ENCODE measurements at regions not wholly inside any gene's neighbourhood (a gene's known extent, or its start where the extent isn't known, plus 50 kb on each side); places are given as distances from the start of the nearest gene placed in this dataset.
"Not testable (repeated sequence)": the region's sequence is repeated elsewhere in the genome, so short reads cannot be mapped to it uniquely, and the experiment has no call there.

DNA sequence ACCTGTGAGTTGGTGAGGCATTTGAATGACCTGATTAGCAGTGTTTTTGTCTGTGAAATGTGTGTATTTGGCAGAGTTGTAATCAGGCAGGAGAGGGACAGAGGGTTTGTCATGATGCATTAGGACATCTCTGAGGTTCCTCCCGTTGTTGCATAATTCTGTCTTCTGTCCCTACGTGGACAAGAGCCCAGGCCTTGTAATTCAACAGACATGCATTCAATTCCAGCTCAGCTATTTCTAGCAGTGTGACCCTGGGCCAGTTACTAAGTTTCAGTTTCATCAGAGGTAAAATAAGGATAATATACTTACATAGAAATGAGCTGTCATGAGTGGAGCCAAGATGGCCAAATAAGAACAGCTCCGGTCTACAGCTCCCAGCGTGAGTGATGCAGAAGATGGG lies 208.6 kb downstream of the SLC38A4 start:
- no peak for DNase-seq

DNA sequence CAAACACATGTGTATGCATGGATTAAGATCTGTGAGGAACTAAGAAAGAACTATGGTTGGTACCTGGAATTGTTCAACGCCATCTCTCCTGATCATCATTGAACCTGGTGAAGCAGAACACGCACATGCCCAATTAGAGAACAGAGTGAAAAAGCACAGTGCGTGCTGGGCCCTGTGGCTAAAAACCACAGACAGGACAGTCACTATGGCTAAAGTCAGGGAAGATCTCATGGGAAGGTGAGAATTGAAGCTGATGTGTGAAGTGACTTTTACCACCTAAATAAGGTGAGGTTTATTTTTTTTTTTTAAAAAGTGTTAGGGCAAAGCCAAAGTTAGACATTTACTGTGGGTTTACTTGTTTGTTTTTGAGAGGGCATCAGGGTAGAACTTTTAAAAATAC lies 215.0 kb downstream of the SLC38A4 start:
- no peak for DNase-seq

DNA sequence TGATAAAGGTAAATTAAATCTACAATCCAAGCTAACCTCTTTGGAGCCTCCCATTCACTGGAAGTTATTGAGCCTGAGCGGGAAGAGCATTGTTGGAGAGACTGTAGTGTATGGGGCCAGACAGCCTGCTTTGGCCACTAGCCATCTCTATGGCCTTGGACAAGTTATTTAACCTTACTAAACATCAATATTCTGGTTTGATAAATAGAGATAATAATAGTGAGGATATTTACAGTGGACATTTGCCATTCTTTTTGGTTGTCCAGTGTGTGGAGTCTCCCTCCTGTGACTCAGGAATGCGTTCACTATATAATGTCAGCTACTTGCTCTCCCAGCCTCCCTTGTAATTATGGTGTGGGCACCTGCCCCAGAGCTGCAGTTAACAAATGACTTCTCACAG lies 216.1 kb downstream of the SLC38A4 start:
- DNase-seq, result no peak

DNA sequence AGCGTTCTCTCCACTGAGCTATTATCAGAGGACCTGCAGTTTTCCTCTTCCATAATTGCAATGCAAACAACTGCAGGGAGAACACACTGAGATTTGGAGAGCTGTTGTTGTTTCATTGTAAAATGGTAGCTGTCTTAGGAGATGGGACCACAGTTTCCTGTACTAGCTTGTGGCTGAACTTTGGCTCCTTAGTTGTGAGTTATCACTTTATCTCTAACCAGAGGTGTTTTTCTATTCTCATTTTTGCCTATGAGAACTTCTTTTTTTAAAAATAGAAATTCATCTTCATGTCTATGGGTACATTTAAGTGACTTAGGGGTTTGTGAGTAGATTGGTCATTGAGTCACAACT lies 216.5 kb downstream of the SLC38A4 start:
- DNase-seq, result no peak

DNA sequence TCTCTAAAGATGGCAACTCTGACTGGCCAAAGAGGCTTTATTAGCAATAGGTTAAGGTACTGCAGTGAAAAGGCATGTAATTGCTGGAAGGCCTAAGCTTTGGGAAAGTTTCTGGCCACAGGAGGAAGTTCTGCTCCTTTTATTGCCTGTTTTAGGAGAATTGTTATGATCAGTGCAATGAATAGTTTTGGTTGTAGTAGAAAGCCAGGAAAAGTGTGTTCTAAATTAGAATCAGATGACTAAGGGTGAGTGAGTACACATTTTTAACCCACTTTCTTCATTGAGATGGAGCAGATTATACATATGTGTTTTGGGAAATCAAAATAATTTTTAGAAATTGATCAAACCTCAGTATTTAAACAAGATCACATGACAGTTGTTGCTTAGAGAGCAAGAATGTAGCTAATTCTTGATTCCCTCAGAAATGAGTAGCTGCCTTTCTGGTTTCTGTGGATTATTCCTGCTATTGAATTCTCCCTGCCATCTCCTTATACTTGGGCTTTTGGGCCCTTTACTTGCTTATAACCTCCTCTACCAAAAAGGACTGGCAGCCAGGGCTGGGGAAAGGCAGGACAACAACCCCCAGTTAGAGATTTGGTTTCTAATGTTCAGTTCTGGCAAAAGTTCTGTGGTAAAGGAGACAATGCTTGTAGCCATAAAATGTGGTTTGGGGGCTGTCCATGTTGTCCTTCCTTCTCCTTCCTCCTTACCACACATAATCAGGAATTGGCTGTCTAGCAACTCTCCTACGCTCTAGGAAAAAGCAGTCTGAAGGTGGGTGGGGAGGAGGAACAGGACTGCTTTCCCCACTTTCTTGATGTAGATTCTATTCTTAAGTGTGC lies 217.1 kb downstream of the SLC38A4 start:
- no peak for DNase-seq

DNA sequence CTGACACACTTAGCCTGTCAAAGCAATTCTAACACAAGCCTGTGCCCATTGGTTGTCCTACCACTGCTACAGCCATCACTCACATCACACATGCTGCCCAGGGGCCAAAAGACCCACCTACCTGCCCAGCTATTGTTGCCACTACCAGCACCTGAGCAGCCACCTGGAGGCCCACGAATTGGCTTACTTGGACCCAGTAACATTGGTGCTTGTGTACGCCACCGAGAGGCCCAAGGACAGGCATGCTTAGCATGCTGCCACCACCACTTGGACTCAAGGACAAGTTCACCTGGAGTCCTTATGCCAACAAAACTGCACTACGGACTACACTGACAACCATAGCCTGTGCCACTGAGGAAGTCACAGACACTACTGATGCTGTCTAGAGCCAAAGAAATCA lies 221.1 kb downstream of the SLC38A4 start:
- no peak for DNase-seq

DNA sequence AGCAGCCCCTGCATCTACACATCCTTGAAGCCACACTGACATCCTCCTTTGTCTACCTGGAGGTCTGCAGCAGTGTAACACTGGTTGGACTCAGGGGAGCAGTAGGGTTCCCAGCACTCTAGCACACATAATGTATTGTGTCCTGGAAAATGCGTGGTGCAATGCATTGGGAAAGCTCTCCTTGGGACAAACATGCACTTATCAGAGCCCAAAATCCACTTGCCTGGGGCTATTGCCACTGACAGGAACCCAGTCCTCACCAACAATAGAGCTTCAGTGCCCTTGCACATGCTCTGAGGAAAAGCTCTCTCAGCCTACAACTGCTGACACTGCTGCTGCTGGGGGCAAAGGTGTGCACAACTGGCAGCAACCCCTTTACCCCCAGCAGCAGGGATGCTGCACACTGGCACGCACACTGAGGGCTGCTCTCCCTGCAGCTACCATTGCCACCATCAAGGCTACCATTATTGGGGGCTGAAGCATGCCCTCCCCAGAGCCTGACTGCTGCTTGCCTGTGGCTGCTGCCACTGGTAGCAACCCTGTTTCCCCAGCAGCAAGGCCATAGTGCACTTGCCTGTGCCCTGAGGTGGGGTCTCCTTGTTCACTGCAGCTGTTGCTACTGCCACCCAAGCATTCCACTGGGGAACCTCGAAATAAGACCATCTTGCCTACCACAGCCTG lies 221.9 kb downstream of the SLC38A4 start:
- no peak for DNase-seq

DNA sequence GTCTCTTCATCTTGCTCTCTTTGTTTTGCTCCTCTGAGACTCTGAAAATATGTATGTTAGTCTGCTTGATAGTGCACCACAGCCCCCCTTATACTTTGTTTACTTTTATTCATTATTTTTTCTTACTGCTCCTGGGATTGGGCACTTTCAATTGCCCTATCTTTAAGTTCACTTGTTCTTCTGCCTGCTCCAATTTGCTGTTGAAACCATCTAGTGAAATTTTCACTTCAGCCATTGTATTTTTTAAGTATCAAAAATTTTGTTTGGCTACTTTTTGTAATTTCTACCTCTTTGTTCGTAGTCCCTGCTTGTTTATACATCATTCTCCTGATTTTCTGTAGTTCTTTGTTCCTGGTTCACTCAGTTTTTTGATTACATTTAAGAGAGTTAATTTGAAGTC lies 223.3 kb downstream of the SLC38A4 start:
- DNase-seq, result no peak

DNA sequence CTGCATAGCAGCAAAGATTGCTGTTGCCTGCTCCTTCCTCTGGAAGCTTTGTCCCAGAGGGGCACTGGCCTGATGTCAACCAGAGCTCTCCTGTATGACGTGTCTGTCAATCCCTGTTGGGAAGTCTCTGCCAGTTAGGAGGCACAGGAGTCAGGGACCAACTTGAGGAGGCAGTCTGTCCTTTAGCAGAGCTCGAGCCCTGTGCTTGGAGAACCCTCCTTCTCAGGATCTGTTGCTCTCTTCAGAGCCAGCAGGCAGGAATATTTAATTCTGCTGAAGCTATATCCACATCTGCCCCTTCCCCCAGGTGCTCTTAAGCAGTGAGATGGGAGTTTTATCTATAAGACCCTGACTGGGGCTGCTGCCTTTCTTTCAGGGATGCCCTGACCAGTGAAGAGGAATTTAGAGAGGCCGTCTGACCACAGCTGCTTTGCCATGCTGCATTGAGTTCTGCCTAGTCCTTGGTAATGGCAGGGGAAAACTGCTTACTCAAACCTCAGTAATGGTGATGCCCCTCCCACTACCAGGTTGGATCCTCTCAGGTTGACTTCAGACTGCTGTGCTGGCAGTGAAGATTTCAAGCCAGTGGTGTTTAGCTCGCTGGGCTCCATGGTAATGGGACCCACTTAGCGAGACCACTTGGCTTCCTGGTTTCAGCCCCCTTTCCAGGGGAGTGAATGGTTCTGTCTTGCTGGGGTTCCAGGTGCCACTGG lies 218.6 kb upstream of the SLC38A2 start:
- no peak for DNase-seq

DNA sequence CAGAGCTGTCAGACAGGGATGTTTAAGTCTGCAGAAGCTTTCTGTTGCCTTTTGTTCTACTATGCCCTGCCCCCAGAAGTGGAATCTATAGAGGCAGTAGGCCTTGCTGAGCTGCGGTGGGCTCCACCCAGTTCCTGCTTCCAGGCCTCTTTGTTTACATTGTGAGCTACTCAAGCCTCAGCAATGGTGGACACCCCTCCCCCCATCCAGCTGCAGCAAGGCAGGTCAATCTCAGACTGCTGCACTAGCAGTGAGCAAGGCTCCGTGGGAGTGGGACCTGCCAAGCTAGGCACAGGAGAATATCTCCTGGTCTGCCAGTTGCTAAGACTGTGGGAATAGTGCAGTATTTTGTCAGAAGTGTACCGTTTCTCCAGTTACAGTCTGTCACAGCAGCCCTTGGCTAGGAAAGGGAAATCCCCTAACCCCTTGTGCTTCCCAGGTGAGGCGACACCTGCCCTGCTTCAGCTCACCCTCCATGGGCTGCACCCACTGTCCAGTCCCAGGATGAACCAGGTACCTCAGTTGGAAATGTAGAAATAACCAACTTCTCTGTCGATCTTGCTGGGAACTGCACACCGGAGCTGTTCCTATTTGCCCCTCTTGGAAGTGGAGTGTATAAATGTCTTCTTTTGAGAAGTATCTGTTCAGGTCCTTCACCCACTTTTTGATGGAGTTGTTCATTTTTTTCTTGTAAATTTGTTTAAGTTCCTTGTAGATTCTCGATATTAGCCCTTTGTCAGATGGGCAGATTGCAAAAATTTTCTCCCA lies 213.5 kb upstream of the SLC38A2 start:
- DNase-seq, result peak; percentile 53

DNA sequence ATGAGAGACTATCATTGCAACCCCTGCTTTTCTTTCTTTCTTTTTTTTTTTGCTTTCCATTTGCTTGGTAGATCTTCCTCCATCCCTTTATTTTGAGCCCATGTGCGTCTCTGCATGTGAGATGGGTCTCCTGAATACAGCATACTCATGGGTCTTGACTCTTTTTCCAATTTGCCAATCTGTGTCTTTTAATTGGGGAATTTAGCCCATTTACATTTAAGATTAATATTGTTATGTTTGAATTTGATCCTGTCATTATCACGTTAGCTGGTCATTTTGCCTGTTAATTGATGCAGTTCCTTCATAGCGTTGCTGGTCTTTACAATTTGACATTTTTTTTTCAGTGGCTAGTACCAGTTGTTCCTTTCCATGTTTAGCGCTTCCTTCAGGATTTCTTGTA lies 211.5 kb upstream of the SLC38A2 start:
- DNase-seq, result not testable (repeated sequence)

DNA sequence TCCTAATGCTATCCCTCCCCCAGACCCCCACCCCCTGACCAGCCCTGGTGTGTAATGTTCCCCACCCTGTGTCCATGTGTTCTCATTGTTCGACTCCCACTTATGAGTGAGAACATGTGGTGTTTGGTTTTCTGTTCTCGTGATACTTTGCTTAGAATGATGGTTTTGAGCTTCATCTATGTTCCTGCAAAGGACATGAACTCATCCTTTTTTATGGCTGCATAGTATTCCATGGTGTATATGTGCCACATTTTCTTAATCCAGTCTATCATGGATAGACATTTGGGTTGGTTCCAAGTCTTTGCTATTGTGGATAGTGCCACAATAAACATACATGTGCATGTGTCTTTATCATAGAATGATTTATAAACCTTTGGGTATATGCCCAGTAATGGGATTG lies 209.4 kb upstream of the SLC38A2 start:
- DNase-seq, result not testable (repeated sequence)

DNA sequence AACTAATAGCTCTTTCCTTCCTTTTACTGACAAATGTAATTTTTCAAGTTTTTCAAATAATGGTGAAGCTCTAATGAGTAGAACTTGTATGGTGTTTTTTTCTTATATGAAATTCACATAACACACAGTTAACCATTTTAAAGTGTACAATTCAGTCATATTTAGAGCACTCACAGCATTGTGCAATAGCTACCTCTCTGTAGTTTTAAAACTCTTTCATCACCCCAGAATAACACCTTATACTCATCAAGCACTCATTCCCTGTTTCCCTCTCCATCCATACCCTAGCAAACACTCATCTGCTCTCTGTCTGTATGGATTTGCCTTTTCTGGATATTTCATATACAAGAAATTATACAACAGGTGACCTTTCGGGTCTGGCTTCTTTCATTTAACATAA lies 207.9 kb upstream of the SLC38A2 start:
- no peak for DNase-seq

DNA sequence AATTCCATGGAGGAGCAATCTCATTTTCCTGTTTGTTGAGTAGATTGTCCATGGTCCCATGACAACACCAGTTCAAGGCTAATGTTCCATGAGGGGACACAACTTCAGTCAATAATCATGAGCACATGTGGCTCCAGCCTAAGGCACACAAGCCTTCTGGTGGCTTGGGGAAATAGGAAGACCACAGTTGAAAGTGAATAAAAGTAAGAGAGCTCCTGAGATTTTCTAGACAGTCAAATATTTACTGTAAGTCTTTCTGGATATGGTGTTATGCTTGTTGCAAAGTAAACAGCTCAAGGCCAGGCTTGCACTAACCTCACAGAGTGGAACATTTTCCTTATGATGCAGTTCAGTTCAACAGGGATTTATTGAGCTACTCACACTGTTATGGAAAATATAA lies 206.9 kb upstream of the SLC38A2 start:
- no peak for DNase-seq

DNA sequence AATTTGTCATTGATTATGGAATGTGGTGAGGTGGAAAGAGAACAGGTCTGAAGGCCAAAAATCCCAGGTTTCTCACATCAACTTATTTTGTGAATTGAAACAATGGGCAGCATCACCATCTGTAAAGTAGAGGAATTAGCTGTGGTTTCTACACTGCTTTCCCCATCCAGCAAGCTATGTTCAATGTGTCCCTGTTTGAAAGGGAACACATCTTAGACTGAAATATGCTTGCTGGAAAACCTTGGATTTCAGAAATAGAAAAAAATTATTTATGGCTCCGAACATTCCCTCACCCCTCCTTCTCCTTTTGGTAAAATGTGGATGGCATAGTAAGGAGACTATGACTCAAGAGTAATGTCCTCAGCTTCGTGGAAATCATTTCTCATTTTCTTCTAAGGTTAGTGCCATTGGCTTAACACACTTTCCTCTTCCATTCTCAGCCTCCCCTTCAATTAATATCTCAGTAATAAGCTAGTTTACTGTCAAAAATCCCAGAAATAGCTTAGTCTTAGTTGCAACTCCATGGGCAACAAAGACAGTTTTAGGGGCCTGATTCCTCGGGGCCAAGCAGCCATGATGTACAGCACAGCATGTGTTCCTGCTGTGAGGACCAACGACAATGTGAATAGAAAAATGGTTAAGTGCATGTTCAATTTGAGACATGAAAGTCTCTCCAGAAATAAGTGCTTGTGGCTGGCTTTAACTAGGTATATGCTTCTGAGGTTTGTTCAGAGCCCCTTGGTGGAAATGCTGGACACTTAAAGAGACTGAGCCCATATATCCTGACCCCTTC lies 205.8 kb upstream of the SLC38A2 start:
- DNase-seq, result no peak

DNA sequence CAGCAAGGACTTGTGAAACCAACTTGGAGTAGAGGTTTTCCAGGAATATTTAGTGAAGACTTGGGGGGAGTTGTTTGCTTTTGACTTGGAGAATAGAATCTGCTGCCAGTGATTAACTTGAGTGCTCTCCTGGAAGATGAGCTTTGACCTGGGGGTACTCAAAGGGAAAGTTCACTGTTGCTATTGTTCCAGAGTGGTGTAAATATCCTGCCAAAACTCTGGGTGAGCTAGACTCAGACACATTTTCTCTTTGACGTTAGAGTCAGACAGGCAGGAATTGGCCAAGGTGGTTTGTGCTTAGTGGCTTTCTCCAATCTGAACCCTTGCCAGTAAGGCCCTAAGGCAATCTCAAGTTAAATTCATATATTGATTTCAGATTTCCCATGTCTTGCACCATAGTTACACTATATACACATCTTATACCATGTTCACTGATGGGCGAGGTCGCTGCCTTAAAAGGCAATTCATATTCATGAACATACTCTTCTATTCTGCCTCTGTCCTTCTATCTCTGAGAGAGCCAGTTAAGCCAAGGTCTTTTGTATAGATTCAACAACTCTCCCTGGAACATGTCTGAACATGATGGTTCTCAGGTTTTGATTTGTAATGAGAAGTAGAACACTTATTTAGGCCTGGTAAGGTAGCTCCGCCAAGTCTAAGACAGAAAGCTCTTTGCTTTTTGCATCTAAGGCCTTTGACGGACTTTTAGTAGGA lies 204.6 kb upstream of the SLC38A2 start:
- DNase-seq, result no peak

DNA sequence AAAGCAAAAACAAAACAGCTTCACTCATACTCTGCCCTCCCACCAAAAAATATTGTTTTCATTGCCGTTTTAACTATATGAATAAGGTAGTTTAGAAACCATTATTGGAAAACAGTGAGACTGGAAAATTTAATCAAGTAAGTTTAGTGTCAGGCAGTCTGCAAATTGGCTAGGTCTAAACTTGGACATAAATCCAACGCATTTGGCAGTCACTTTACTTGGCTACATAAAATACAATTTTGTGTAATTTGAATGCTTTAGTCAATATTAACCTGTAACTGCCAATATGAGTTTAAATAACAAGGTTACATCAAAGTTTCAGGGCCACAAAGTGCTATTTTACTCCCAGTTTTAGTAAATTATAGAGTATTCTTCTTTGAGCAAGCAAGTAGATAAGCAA lies 202.3 kb upstream of the SLC38A2 start:
- no peak for DNase-seq

DNA sequence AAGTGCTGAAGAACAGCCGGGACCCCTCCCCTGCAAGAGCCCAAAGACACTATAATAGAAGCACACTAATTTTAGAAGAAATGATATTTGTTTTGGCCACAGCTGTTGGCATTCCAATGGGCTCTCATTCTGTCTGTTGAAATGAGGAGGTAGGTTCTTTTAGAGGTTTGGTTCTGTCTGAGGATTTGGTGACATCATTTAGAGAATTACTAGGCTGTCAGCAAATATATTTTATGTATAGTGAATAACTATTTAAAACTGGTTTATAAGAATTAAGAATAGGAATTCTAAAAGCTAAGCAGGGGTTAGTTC lies 200.7 kb upstream of the SLC38A2 start:
- DNase-seq, result no peak

DNA sequence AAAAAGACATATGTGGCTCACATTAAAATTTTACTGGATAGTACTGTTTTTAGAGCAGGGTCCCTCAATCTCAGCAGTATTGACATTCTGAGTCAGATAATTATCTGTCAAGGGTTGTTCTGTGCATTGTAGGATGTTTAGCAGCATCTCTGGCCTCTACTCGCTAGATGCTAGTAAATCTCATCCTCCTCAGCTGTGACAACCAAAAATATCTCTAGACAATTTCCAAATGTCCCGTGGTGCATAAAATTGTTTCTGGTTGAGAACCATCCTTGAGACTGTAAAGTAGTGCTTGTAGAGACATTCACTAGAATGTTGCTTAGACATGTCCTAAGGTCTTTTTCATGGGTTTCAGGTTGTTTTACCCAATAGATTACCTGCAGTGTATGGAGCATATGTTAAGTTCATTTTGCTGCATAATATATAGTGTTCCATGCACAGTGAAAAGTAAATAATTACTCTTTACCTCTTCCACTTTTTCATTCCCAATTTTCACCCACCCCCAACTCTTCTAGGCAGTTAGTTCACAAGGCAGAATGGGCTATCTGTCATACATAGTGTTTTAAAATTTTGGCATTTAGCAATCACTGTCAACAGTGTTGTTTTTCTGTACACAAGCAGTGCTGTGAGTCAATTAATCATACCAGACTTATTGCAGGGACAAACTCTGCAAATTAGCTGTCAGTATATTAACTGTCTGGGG lies 200.2 kb upstream of the SLC38A2 start:
- no peak for DNase-seq

DNA sequence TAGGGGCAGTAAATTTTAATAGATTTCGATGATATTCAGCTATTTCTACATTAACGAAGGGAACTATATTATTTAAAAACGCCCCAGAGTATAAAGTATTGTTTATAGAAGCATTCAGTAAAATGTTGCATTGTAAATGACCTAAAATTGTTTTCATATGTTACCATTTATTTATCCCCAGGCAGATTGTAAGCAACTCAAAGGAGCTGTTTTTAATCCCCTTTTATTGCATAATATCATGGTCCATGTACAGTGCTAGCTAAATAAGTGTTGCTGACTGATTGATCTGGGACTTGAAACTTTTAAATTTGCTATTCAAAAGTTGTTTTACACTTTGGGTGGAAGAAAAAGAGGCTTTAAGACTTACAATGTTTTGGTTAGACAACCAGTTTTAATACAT lies 199.0 kb upstream of the SLC38A2 start:
- DNase-seq, result no peak

DNA sequence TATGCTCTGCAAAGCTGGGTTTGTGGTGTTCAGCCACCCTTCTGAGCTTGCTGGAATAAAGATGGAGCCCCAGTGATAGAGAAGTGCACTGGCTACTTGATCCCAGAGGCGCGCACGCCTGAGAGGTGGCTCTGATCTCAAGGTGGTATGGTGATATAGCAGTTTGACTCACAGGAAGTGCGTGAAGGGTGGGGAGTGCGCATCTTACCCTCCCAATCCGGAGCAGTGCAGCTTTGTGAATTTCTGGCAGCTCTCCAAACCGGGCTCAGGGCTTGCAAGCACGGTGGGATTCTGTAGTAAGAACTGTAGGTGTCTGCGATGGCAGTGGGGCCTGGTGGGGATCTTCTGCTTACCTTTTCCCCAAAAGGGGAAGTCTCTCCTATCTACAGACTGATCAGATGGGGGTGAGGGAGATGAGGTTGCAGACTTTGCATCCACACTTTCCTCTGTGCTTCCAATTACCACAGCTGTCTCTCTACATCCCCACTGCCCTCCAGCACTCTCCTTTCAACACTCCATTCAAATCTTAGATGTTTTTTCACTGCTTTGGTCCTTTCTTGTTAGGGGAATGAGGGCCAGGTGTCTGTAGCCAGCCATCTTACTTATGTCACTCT lies 197.4 kb upstream of the SLC38A2 start:
- DNase-seq, result no peak
